WERI-Rb-1 (cell line): ENCODE measurements at regions not wholly inside any gene's neighbourhood (a gene's known extent, or its start where the extent isn't known, plus 50 kb on each side); places are given as distances from the start of the nearest gene placed in this dataset.

Experiments used
- DNase-seq: peaks from one replicate; pipeline ENCODE4 v3.0.0-alpha.2; 2020
- H3K27ac ChIP-seq: fragments of 250-450 bp; sonication (Bioruptor Pico); 2 replicates; pipeline ENCODE4 v1.5.1; 2020; ENCODE audit warnings: mild to moderate bottlenecking, moderate library complexity
- H3K27me3 ChIP-seq: fragments of 250-450 bp; sonication (Bioruptor Pico); 2 replicates; pipeline ENCODE4 v1.5.1; 2021; ENCODE audit warnings: mild to moderate bottlenecking, low read depth, moderate library complexity; ENCODE audit not compliant: insufficient read depth, severe bottlenecking
- H3K36me3 ChIP-seq: fragments of 250-450 bp; sonication (Bioruptor Pico); 2 replicates; pipeline ENCODE4 v1.5.1; 2020; ENCODE audit warnings: mild to moderate bottlenecking, moderate library complexity
- H3K4me3 ChIP-seq: 2 replicates; pipeline ENCODE4 v1.5.1; 2011; ENCODE audit warnings: low read depth, mild to moderate bottlenecking, control low read depth, low read length
- H3K9me3 ChIP-seq: fragments of 250-450 bp; sonication (Bioruptor Pico); 2 replicates; pipeline ENCODE4 v1.5.1; 2021; ENCODE audit warnings: mild to moderate bottlenecking, moderate library complexity; ENCODE audit not compliant: severe bottlenecking
- TF ChIP-seq, protein P1 (sequence below): IDR thresholded peaks from 2 replicates; pipeline ENCODE4 v1.5.1; 2011; ENCODE audit warnings: low read depth, mild to moderate bottlenecking, control low read depth, inconsistent platforms, low read length

DNA sequence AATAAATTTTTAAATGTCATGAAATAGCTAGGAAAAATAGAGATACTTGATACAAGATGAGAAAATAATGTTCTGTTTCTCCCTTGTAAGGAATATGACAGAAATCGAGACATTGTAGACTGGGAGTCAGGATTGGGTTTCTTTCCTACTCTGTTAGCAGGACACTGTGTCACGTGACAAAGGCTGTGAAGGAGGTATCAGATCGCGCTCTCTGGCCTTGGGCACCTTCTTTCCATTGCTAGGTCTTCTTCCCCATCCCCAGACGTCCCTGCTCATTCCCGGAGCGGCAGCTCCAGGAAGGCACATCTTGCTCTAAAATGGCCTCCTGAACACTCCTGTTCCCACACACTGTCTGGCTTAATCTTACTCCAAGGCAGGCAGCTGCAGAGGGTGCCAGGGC lies 133.4 kb downstream of the TM9SF2 start:
- H3K27ac ChIP-seq, result no peak overlapping the region
- H3K36me3 ChIP-seq, result no peaks in the 10 kb centered on the region
- no peaks in the 10 kb centered on the region for H3K9me3 ChIP-seq
- TF ChIP-seq, protein P1, sequence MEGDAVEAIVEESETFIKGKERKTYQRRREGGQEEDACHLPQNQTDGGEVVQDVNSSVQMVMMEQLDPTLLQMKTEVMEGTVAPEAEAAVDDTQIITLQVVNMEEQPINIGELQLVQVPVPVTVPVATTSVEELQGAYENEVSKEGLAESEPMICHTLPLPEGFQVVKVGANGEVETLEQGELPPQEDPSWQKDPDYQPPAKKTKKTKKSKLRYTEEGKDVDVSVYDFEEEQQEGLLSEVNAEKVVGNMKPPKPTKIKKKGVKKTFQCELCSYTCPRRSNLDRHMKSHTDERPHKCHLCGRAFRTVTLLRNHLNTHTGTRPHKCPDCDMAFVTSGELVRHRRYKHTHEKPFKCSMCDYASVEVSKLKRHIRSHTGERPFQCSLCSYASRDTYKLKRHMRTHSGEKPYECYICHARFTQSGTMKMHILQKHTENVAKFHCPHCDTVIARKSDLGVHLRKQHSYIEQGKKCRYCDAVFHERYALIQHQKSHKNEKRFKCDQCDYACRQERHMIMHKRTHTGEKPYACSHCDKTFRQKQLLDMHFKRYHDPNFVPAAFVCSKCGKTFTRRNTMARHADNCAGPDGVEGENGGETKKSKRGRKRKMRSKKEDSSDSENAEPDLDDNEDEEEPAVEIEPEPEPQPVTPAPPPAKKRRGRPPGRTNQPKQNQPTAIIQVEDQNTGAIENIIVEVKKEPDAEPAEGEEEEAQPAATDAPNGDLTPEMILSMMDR, result no peak
- H3K4me3 ChIP-seq, result no peak overlapping the region
- DNase-seq, result no peak
- H3K27me3 ChIP-seq, result no peaks in the 10 kb centered on the region

DNA sequence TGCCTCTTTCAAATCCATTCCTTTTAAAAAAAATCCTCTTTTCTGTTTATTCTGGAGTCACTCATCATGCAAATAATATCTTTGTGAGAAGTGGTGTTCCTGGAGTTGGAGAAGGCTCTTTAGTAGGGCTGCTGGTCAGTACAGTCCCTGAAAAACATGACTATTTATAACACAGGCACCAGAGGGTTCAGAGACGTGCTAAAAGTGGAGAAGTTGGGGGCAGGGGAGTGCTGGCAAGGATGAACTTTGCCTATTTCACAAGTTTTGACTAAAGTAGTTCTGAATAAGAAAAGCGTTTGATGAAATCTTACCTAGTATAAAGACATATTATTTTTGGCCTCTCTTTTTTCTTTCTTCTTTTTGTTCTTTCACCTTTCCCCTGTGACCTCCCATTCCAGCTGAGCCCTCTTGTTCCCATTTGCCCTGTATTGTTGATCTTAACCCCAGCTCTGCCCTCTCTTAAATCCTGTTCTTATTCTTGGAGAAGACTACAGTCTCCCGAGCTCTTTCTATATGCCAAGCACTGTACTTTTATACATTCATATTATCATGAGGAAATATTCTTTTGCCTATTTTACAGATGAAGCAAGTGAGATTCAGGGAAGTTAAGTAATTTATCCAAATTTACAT lies 129.1 kb downstream of the TM9SF2 start:
- no peak for DNase-seq
- H3K27me3 ChIP-seq, result no peaks in the 10 kb centered on the region
- H3K36me3 ChIP-seq, result no peaks in the 10 kb centered on the region
- no peaks in the 10 kb centered on the region for H3K9me3 ChIP-seq
- TF ChIP-seq, protein P1, result no peak
- no peak overlapping the region for H3K4me3 ChIP-seq
- H3K27ac ChIP-seq, result no peak overlapping the region

DNA sequence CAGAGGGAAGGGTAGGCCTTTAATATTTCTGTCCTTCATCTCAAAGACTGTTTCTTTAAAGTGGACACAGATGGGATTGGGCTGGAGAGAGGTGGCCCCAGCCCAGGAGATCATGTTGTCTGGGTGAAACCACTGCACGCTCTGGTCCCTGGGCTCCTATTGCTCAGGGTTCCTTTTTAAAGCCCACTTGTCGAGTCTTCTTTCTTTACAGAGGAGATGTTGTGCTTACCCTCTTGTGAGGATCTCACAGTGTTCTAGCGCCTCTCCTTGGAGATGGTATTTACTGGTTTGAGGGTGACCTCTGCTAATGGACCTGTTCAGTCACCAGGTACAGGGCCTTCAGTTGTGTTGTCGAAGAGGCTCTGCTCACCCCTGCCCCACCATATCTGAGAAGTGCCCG lies 128.4 kb downstream of the TM9SF2 start:
- no peak for DNase-seq
- H3K27me3 ChIP-seq, result no peaks in the 10 kb centered on the region
- H3K36me3 ChIP-seq, result no peaks in the 10 kb centered on the region
- no peaks in the 10 kb centered on the region for H3K9me3 ChIP-seq
- H3K4me3 ChIP-seq, result no peak overlapping the region
- TF ChIP-seq, protein P1, result no peak
- no peak overlapping the region for H3K27ac ChIP-seq

DNA sequence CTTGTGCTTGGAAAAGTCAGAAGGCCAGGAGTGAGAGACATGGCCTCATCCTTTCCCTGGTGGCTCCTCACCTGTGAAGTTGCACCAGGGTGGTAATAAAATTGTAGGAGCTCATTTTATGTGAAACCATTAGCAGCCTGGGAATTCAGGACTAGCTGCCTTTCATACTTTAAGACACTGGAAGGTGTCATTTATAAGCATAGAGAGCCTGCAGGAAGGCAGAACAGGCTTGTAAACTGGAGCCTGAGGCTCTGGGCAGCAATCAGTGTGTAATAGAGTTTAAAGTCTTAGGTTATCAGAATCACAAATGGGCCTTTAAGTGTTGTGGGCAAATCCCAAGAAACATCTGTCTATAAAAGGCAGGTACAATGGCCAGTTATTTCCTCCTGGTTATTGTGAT lies 127.2 kb downstream of the TM9SF2 start:
- H3K36me3 ChIP-seq, result no peaks in the 10 kb centered on the region
- H3K9me3 ChIP-seq, result no peaks in the 10 kb centered on the region
- no peaks in the 10 kb centered on the region for H3K27me3 ChIP-seq
- H3K27ac ChIP-seq, result no peak overlapping the region
- TF ChIP-seq, protein P1, result no peak
- DNase-seq, result no peak
- H3K4me3 ChIP-seq, result no peak overlapping the region

DNA sequence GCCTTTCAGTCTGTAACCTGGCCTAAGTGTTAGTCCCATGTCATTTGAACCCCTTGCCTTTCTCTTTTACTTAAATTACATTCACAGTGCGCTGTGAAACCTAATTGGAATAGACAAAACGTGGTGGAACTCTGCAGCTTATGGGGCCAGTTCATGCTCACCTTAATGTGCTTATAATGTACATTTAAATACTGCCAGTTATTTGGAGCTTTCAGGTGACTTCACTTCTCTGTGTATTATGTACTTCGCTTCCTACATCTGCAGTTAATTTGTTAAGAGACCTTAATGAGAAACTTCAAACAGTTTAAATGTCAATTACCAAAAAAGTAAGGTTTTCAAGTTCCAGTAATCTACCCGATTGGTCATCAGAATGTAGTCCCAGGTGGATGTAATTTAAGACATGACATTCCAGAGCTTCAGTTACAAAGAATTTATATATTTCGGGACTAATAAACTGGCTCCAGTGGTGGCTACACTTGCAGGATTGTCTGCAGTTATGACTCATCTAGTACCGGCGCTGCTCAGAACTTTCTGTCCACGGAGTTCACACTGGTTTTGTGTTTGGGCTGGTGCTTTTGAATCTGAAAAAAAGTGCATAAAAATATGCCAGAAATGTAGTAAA lies 125.3 kb downstream of the TM9SF2 start:
- Histone ChIP-seq H3K27ac (no peak overlapping the region), H3K27me3 (no peaks in the 10 kb centered on the region), H3K36me3 (no peaks in the 10 kb centered on the region), H3K9me3 (no peaks in the 10 kb centered on the region), H3K4me3 (no peak overlapping the region)
- TF ChIP-seq, protein P1, result no peak
- no peak for DNase-seq
